BE2C (cell line): ENCODE measurements at regions not wholly inside any gene's neighbourhood (a gene's known extent, or its start where the extent isn't known, plus 50 kb on each side); places are given as distances from the start of the nearest gene placed in this dataset.

ENCODE experiments used
- DNase-seq: peaks from one replicate; pipeline ENCODE4 v3.0.0-alpha.2; 2020
- H3K27me3 ChIP-seq: fragments of 250-450 bp; sonication (Bioruptor Pico); 2 replicates; pipeline ENCODE4 v1.5.1; 2020; ENCODE audit warnings: mild to moderate bottlenecking
- H3K36me3 ChIP-seq: fragments of 250-450 bp; sonication (Bioruptor Pico); 2 replicates; pipeline ENCODE4 v1.5.1; 2020; ENCODE audit warnings: mild to moderate bottlenecking
- H3K4me1 ChIP-seq: fragments of 250-450 bp; sonication (Bioruptor Pico); 2 replicates; pipeline ENCODE4 v1.5.1; 2020
- H3K4me3 ChIP-seq: 2 replicates; pipeline ENCODE4 v1.5.1; 2011; ENCODE audit warnings: low read depth, low read length
- H3K9me3 ChIP-seq: fragments of 250-450 bp; sonication (Bioruptor Pico); 2 replicates; pipeline ENCODE4 v1.5.1; 2020
- TF ChIP-seq, protein P1 (sequence below): IDR thresholded peaks from 2 replicates; pipeline ENCODE4 v1.5.1; 2012; ENCODE audit warnings: mild to moderate bottlenecking, low read depth, low read length

GRCh38 chr2:64840426-64840881 lies 148.7 kb upstream of the SLC1A4 start:
- no peak overlapping the region for H3K4me3 ChIP-seq
- no peaks in the 10 kb centered on the region for H3K27me3 ChIP-seq
- no peaks in the 10 kb centered on the region for H3K4me1 ChIP-seq
- no peaks in the 10 kb centered on the region for H3K9me3 ChIP-seq
- no peak for DNase-seq
- TF ChIP-seq, protein P1, sequence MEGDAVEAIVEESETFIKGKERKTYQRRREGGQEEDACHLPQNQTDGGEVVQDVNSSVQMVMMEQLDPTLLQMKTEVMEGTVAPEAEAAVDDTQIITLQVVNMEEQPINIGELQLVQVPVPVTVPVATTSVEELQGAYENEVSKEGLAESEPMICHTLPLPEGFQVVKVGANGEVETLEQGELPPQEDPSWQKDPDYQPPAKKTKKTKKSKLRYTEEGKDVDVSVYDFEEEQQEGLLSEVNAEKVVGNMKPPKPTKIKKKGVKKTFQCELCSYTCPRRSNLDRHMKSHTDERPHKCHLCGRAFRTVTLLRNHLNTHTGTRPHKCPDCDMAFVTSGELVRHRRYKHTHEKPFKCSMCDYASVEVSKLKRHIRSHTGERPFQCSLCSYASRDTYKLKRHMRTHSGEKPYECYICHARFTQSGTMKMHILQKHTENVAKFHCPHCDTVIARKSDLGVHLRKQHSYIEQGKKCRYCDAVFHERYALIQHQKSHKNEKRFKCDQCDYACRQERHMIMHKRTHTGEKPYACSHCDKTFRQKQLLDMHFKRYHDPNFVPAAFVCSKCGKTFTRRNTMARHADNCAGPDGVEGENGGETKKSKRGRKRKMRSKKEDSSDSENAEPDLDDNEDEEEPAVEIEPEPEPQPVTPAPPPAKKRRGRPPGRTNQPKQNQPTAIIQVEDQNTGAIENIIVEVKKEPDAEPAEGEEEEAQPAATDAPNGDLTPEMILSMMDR, result no peak
- no peaks in the 10 kb centered on the region for H3K36me3 ChIP-seq

DNA sequence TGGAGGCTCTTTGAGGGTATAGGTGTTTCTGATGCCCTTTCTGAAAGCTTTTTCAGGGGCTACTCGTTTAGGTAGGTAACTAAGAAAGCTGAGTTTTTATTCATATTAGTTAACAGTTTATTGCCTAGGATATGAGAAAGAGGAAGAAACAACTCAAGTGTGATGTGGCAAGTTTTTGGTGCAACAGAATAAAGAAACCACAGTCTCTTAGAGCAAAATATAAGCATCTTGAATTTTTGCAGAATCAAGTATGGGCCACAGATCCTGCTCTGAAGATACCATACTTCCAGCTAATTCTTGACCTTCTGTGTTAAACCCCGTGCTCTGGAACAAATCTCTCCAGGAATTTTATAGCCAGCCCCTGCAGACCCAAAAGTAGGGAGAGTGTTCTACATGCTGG lies 147.7 kb upstream of the SLC1A4 start:
- Histone ChIP-seq H3K27me3 (no peaks in the 10 kb centered on the region), H3K4me1 (no peaks in the 10 kb centered on the region), H3K4me3 (no peak overlapping the region), H3K9me3 (no peaks in the 10 kb centered on the region), H3K36me3 (no peaks in the 10 kb centered on the region)
- no peak for DNase-seq
- TF ChIP-seq, protein P1, result no peak

DNA sequence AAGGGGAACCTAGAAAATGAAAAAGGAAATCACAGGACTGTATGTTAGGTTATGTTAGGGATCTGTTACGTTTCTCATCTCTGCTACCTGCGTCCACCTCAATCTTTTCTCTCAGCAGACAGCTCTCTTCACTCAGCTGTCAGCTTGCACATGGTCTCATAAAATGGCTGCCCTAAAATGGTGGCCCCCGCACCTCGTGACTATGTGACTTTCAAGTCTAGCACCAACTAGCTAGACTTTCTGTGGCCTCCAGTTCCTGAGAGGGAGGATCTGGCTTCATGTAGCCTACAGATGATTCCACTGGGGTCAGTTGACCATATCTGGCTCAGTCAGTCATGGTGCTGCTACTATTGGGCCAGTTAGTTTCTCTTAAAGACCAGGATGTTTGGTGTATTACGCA lies 147.2 kb upstream of the SLC1A4 start:
- no peak for DNase-seq
- Histone ChIP-seq H3K4me1 (no peaks in the 10 kb centered on the region), H3K27me3 (no peaks in the 10 kb centered on the region), H3K36me3 (no peaks in the 10 kb centered on the region), H3K4me3 (no peak overlapping the region), H3K9me3 (no peaks in the 10 kb centered on the region)
- TF ChIP-seq, protein P1, result no peak

DNA sequence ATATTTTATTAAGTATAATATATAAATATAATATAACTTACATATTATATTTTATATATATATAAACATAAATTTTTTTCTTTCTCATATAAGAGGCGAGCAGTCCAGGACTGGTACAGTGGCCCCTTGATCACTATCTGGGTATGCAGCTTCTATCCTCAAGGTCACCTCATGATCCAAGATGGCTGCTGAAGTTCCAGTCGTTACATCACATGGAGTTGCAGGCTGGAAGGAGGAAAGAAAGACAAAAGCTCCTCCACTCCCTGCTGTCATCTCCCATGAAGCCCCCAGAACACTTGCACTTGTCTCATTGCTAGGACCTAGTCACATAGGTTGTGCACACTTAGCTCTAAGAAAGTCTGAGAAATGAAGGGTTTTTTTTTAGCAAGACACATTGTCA lies 145.1 kb upstream of the SLC1A4 start:
- no peak overlapping the region for H3K4me3 ChIP-seq
- H3K9me3 ChIP-seq, result no peaks in the 10 kb centered on the region
- no peaks in the 10 kb centered on the region for H3K4me1 ChIP-seq
- no peaks in the 10 kb centered on the region for H3K27me3 ChIP-seq
- no peaks in the 10 kb centered on the region for H3K36me3 ChIP-seq
- DNase-seq, result no peak
- TF ChIP-seq, protein P1, result no peak

DNA sequence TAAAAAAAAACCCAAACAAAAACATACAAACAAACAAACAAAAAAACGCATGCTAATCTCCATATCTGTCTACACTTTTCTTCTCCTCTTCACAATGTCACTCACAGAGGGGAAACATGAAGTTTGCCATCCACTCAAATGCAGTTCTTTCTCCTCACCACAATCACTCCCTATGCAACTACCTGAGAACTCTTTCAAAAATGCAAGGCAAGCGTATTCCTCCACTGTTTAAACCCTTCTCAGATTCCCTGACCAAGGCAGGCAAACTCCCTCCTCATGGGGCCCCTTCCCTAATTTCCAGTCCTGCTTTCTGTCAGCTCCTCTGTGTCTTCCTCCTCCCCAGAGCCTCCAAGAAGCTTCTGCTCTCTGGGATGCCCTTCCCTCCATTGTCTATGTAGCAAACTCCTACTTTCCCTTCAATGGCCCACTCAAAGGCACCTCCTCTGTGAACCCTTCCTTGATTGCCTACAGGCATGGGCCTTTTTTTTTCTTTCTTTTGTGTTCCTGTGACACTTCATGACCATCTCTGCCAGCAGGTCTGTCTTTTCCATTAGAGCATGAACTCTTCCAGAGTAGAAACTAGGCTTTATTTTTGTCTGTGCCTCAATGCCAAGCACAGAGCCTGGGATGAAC lies 143.8 kb upstream of the SLC1A4 start:
- TF ChIP-seq, protein P1, result no peak
- DNase-seq, result no peak
- Histone ChIP-seq H3K27me3 (no peaks in the 10 kb centered on the region), H3K4me3 (no peak overlapping the region), H3K9me3 (no peaks in the 10 kb centered on the region), H3K36me3 (no peaks in the 10 kb centered on the region), H3K4me1 (no peaks in the 10 kb centered on the region)

GRCh38 chr2:64846177-64846576 lies 143.0 kb upstream of the SLC1A4 start:
- Histone ChIP-seq H3K9me3 (no peaks in the 10 kb centered on the region), H3K36me3 (no peaks in the 10 kb centered on the region), H3K4me1 (no peaks in the 10 kb centered on the region), H3K27me3 (no peaks in the 10 kb centered on the region), H3K4me3 (no peak overlapping the region)
- TF ChIP-seq, protein P1, result no peak
- DNase-seq, result no peak
